Loucy (cell line): ENCODE measurements at regions not wholly inside any gene's neighbourhood (a gene's known extent, or its start where the extent isn't known, plus 50 kb on each side); places are given as distances from the start of the nearest gene placed in this dataset.

Experiments used
- H2AFZ ChIP-seq: fragments of 200-600 bp; sonication (generic); 2 replicates; pipeline ENCODE4 v1.6.0; 2016; ENCODE audit warnings: antibody characterized with exemption, mild to moderate bottlenecking, low read length, moderate library complexity
- H3F3A ChIP-seq: fragments of 200-600 bp; 2 replicates; pipeline ENCODE4 v1.6.0; 2016; ENCODE audit warnings: antibody characterized with exemption, low read depth, mild to moderate bottlenecking
- H3K27me3 ChIP-seq: fragments of 200-600 bp; sonication (generic); 2 replicates; pipeline ENCODE4 v1.6.1; 2014; ENCODE audit warnings: low read length, mild to moderate bottlenecking; ENCODE audit not compliant: insufficient read depth, poor library complexity, severe bottlenecking
- H3K36me3 ChIP-seq: fragments of 200-600 bp; sonication (generic); 2 replicates; pipeline ENCODE4 v1.6.1; 2016; ENCODE audit warnings: low read length; ENCODE audit not compliant: insufficient read depth
- H3K4me1 ChIP-seq: fragments of 200-600 bp; sonication (generic); 2 replicates; pipeline ENCODE4 v1.5.1; 2014; ENCODE audit warnings: low read length, mild to moderate bottlenecking; ENCODE audit not compliant: insufficient read depth, poor library complexity, severe bottlenecking
- H3K4me2 ChIP-seq: fragments of 200-600 bp; sonication (generic); 2 replicates; pipeline ENCODE4 v1.6.0; 2014; ENCODE audit warnings: antibody characterized with exemption, low read length, low read depth, mild to moderate bottlenecking; ENCODE audit not compliant: poor library complexity, severe bottlenecking
- H3K4me3 ChIP-seq: fragments of 200-600 bp; sonication (generic); 2 replicates; pipeline ENCODE4 v1.5.1; 2014; ENCODE audit warnings: low read length, mild to moderate bottlenecking, mixed read lengths; ENCODE audit not compliant: poor library complexity, severe bottlenecking
- H3K79me2 ChIP-seq: fragments of 200-600 bp; sonication (generic); 2 replicates; pipeline ENCODE4 v1.6.1; 2014; ENCODE audit warnings: low read length; ENCODE audit not compliant: insufficient read depth
- H3K9ac ChIP-seq: fragments of 200-600 bp; sonication (generic); 2 replicates; pipeline ENCODE4 v1.6.0; 2014; ENCODE audit warnings: mild to moderate bottlenecking, low read depth, low read length, moderate library complexity; ENCODE audit not compliant: poor library complexity, severe bottlenecking
- H3K9me2 ChIP-seq: fragments of 200-600 bp; sonication (generic); replicated peaks from 2 replicates; pipeline ENCODE4 v1.6.1; 2016; ENCODE audit warnings: low read depth, low read length, mixed read lengths
- H3K9me3 ChIP-seq: fragments of 200-600 bp; sonication (generic); 2 replicates; pipeline ENCODE4 v1.6.1; 2014; ENCODE audit warnings: mild to moderate bottlenecking, antibody characterized with exemption, low read length, low read depth; ENCODE audit not compliant: insufficient read depth
- H4K20me1 ChIP-seq: fragments of 200-600 bp; sonication (generic); 2 replicates; pipeline ENCODE4 v1.6.0; 2014; ENCODE audit warnings: antibody characterized with exemption, low read length, mild to moderate bottlenecking; ENCODE audit not compliant: insufficient read depth, poor library complexity, severe bottlenecking
- EZH2phosphoT487 ChIP-seq: fragments of 200-600 bp; IDR thresholded peaks from 2 replicates; pipeline ENCODE4 v1.6.1; 2018; ENCODE audit warnings: antibody characterized with exemption, mild to moderate bottlenecking, moderate library complexity, borderline replicate concordance
- TF ChIP-seq, protein P1 (sequence below): fragments of 200-600 bp; sonication (generic); conservative IDR thresholded peaks from 2 replicates; pipeline ENCODE4 v1.5.1; 2014; ENCODE audit warnings: mild to moderate bottlenecking, antibody characterized with exemption, low read length

- Histone ChIP-seq H3K4me1 (no peaks in the 10 kb centered on the region), H2AFZ (no peak overlapping the region), H4K20me1 (no peaks in the 10 kb centered on the region), H3K4me2 (no peak overlapping the region), H3K9ac (no peak overlapping the region), H3K79me2 (no peaks in the 10 kb centered on the region), H3K36me3 (no peaks in the 10 kb centered on the region), H3K9me2 (no peaks in the 10 kb centered on the region), H3F3A (no peaks in the 10 kb centered on the region), H3K4me3 (no peak overlapping the region), H3K9me3 (no peaks in the 10 kb centered on the region), H3K27me3 (no peaks in the 10 kb centered on the region)
- TF ChIP-seq, protein P1, sequence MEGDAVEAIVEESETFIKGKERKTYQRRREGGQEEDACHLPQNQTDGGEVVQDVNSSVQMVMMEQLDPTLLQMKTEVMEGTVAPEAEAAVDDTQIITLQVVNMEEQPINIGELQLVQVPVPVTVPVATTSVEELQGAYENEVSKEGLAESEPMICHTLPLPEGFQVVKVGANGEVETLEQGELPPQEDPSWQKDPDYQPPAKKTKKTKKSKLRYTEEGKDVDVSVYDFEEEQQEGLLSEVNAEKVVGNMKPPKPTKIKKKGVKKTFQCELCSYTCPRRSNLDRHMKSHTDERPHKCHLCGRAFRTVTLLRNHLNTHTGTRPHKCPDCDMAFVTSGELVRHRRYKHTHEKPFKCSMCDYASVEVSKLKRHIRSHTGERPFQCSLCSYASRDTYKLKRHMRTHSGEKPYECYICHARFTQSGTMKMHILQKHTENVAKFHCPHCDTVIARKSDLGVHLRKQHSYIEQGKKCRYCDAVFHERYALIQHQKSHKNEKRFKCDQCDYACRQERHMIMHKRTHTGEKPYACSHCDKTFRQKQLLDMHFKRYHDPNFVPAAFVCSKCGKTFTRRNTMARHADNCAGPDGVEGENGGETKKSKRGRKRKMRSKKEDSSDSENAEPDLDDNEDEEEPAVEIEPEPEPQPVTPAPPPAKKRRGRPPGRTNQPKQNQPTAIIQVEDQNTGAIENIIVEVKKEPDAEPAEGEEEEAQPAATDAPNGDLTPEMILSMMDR = no peak
- no peak for TF ChIP-seq EZH2phosphoT487
Observed at GRCh38 chr22:44407987-44408828, 89.8 kb downstream of the RTL6 start.

GRCh38 chr22:44407171-44407986, 90.7 kb downstream of the RTL6 start:
- Histone ChIP-seq H3K79me2 (no peaks in the 10 kb centered on the region), H2AFZ (no peak overlapping the region), H4K20me1 (no peaks in the 10 kb centered on the region), H3K4me2 (no peak overlapping the region), H3K4me1 (no peaks in the 10 kb centered on the region), H3K9ac (no peak overlapping the region), H3K9me2 (no peaks in the 10 kb centered on the region), H3F3A (no peaks in the 10 kb centered on the region), H3K27me3 (no peaks in the 10 kb centered on the region), H3K36me3 (no peaks in the 10 kb centered on the region), H3K4me3 (no peak overlapping the region), H3K9me3 (no peaks in the 10 kb centered on the region)
- TF ChIP-seq EZH2phosphoT487 = no peak
- TF ChIP-seq, protein P1 = no peak

GRCh38 chr22:44406341-44407170, 91.5 kb downstream of the RTL6 start:
- no peaks in the 10 kb centered on the region for H3K4me1 ChIP-seq
- H3K27me3 ChIP-seq = no peaks in the 10 kb centered on the region
- no peak overlapping the region for H3K4me3 ChIP-seq
- H3K4me2 ChIP-seq = no peak overlapping the region
- no peaks in the 10 kb centered on the region for H3K9me3 ChIP-seq
- H4K20me1 ChIP-seq = no peaks in the 10 kb centered on the region
- H3K9me2 ChIP-seq = no peaks in the 10 kb centered on the region
- no peaks in the 10 kb centered on the region for H3F3A ChIP-seq
- TF ChIP-seq, protein P1 = no peak
- TF ChIP-seq EZH2phosphoT487 = no peak
- H2AFZ ChIP-seq = no peak overlapping the region
- H3K36me3 ChIP-seq = no peaks in the 10 kb centered on the region
- H3K9ac ChIP-seq = no peak overlapping the region
- no peaks in the 10 kb centered on the region for H3K79me2 ChIP-seq
